GM06990 (cell line): ENCODE measurements at regions not wholly inside any gene's neighbourhood (a gene's known extent, or its start where the extent isn't known, plus 50 kb on each side); places are given as distances from the start of the nearest gene placed in this dataset.

Experiments
- DNase-seq: peaks from one replicate; pipeline ENCODE4 v3.0.0-alpha.2; 2011; ENCODE audit not compliant: insufficient read length; ENCODE audit errors: extremely low read depth
- H3K27me3 ChIP-seq: replicated peaks from 2 replicates; pipeline ENCODE4 v1.6.0; 2011; ENCODE audit warnings: low read length; ENCODE audit not compliant: control insufficient read depth, insufficient read depth
- H3K36me3 ChIP-seq: 2 replicates; pipeline ENCODE4 v1.5.1; 2011; ENCODE audit warnings: low read length; ENCODE audit not compliant: control insufficient read depth, insufficient read depth
- H3K4me3 ChIP-seq: replicated peaks from 2 replicates; pipeline ENCODE4 v1.5.1; 2011; ENCODE audit warnings: low read depth, mild to moderate bottlenecking, control low read depth, low read length
- TF ChIP-seq, protein P1 (sequence below): IDR thresholded peaks from 2 replicates; pipeline ENCODE4 v1.5.1; 2011; ENCODE audit warnings: low read length, control low read depth, mild to moderate bottlenecking, inconsistent platforms; ENCODE audit not compliant: insufficient read depth, poor library complexity, severe bottlenecking

- TF ChIP-seq, protein P1, sequence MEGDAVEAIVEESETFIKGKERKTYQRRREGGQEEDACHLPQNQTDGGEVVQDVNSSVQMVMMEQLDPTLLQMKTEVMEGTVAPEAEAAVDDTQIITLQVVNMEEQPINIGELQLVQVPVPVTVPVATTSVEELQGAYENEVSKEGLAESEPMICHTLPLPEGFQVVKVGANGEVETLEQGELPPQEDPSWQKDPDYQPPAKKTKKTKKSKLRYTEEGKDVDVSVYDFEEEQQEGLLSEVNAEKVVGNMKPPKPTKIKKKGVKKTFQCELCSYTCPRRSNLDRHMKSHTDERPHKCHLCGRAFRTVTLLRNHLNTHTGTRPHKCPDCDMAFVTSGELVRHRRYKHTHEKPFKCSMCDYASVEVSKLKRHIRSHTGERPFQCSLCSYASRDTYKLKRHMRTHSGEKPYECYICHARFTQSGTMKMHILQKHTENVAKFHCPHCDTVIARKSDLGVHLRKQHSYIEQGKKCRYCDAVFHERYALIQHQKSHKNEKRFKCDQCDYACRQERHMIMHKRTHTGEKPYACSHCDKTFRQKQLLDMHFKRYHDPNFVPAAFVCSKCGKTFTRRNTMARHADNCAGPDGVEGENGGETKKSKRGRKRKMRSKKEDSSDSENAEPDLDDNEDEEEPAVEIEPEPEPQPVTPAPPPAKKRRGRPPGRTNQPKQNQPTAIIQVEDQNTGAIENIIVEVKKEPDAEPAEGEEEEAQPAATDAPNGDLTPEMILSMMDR = no peak
- Histone ChIP-seq H3K27me3 (no peaks in the 10 kb centered on the region), H3K4me3 (no peak overlapping the region), H3K36me3 (no peaks in the 10 kb centered on the region)
- no peak for DNase-seq
Measured at GRCh38 chr9:28970241-28970654, 1397.0 kb upstream of the C9orf72 start.

DNA sequence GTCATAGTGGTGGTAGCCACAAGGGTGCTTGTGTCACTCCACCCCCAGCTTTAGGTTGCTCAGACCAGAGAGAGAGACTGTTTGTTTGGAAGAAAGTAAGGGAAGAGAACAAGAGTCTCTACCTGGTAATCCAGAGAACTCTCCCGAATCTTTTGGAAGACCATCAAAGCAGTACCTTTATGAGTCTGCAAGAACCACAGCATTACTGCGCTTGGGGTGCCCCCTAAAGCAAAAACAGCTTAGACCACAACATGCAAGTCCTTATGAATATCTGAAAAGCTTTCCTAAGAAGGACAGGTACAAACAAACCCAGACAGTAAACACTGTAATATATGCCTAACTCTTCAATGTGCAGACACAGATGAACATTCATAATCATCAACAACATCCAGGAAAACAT, 1398.6 kb upstream of the C9orf72 start:
- Histone ChIP-seq H3K27me3 (no peaks in the 10 kb centered on the region), H3K36me3 (no peaks in the 10 kb centered on the region), H3K4me3 (no peak overlapping the region)
- no peak for DNase-seq
- TF ChIP-seq, protein P1 = no peak

DNA sequence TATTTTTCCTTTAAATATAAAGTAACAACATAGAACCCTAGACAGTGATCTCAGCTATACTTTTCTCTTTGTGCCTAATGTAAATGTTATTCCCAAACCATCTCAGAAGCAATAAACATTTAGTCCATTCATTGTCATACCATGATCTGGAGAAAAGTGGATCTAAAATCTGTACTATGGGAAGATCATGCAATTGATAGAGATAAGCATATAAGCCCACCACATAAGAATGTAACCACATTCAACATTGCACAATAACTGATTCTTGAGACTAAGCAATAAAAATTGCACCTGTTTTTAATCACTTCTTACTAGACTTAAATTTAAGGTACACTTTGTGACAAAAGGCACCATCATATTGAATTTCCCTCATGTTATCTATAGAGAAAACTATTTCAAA, 1403.0 kb upstream of the C9orf72 start:
- no peaks in the 10 kb centered on the region for H3K27me3 ChIP-seq
- TF ChIP-seq, protein P1 = no peak

DNA sequence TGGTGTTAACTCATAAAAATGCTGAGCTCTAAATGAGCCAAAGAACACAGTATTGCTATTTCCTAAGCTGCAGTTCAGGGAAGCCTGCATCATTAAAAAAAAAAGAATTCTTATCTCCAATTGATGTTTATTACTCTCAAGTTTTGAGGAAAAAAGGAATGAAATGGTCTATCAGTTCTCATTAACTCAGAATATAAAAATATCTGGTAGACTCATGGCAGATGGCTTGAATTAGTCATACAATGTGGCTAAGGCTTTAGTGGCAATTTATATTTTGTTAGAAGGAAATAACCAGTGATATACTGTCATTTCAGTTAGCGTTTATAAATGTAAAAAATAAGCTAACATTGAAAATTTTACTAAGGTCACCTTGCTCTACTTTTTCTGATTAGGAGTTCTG, 1403.4 kb upstream of the C9orf72 start:
- H3K4me3 ChIP-seq = no peak overlapping the region
- no peak for DNase-seq
- TF ChIP-seq, protein P1 = no peak
- no peaks in the 10 kb centered on the region for H3K27me3 ChIP-seq
- H3K36me3 ChIP-seq = no peaks in the 10 kb centered on the region

More for the DNA sequence above, 1403.0 kb upstream of the C9orf72 start:
- H3K36me3 ChIP-seq = no peaks in the 10 kb centered on the region
- H3K4me3 ChIP-seq = no peak overlapping the region
- DNase-seq = no peak

DNA sequence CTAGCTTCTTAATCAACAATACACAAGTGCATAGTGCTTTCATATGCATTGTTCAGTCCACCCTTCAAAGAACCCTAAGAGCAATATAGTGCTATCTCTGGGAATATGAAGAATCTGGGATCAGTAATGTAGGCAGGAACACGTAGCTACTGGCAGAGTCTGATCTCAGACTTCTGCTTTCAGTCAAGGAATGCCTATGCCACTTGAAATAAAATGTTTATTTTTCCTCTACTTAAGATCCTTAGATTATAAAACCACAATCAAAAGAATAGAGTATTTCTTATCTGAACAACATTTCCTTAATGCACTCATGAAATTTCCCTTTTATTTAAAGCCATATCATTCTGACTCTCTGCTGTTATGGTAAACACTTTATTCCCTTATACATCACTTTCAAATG, 1407.8 kb upstream of the C9orf72 start:
- Histone ChIP-seq H3K4me3 (no peak overlapping the region), H3K27me3 (no peaks in the 10 kb centered on the region), H3K36me3 (no peaks in the 10 kb centered on the region)
- TF ChIP-seq, protein P1 = no peak
- no peak for DNase-seq

- no peaks in the 10 kb centered on the region for H3K36me3 ChIP-seq
- DNase-seq = no peak
- no peaks in the 10 kb centered on the region for H3K27me3 ChIP-seq
- H3K4me3 ChIP-seq = no peak overlapping the region
- TF ChIP-seq, protein P1 = no peak
Measured at GRCh38 chr9:28981711-28982110, 1408.4 kb upstream of the C9orf72 start.
